Activated T-cell treated with anti-CD3 and anti-CD28 coated beads, Interleukin-2, amount 50 U/mL, for 4 hours (primary cell): ENCODE measurements at regions not wholly inside any gene's neighbourhood (a gene's known extent, or its start where the extent isn't known, plus 50 kb on each side); places are given as distances from the start of the nearest gene placed in this dataset.

Experiments
- ATAC-seq, 2 donors: fragments of 200-7000 bp; cut with Tn5 transposase; one replicate each; pipeline ENCODE4 v1.10.0; 2021
- DNase-seq: peaks from one replicate; pipeline ENCODE4 v3.0.0-alpha.2; 2020
- H3K27me3 Mint-ChIP-seq: one replicate; pipeline ENCODE4 v1.8.0; 2021; ENCODE audit warnings: low read depth, mixed read lengths
- H3K36me3 Mint-ChIP-seq: one replicate; pipeline ENCODE4 v1.8.0; 2022; ENCODE audit warnings: mixed read lengths; ENCODE audit not compliant: insufficient read depth
- H3K4me1 Mint-ChIP-seq: one replicate; pipeline ENCODE4 v1.8.0; 2021; ENCODE audit warnings: low read depth, mixed read lengths
- H3K4me3 Mint-ChIP-seq: one replicate; pipeline ENCODE4 v1.8.0; 2021; ENCODE audit warnings: mild to moderate bottlenecking, moderate library complexity, mixed read lengths
- H3K9me3 Mint-ChIP-seq: one replicate; pipeline ENCODE4 v1.8.0; 2021; ENCODE audit warnings: mixed read lengths

GRCh38 chr2:38174131-38174530 is 98.2 kb upstream of the CYP1B1 start:
- Mint-ChIP-seq H3K4me1 (no peaks in the 10 kb centered on the region), H3K9me3 (no peaks in the 10 kb centered on the region), H3K36me3 (no peaks in the 10 kb centered on the region), H3K27me3 (peaks cover 35% of the 10 kb centered on the region), H3K4me3 (no peak overlapping the region)
- DNase-seq, result no peak
- no peak for ATAC-seq

DNA sequence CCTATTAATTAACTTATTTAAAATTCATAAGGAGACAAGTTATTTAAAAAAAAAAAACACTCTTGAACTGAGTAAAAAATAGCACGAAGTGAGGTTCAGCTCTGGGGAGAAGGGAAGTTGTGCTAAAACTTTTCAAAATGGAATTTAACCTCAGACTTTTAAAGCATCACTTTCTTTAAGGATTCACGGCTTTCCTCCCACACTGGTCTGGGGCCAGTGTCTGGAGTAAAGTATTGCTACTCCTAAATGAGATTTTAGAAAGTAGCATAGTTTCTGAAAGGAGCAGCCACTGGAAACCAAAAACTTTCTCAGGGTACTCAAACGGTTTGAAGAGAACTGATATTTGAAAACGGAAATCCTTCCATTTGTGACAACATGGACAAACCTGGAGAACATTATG is 97.7 kb upstream of the CYP1B1 start:
- no peak for ATAC-seq
- DNase-seq, result no peak

DNA sequence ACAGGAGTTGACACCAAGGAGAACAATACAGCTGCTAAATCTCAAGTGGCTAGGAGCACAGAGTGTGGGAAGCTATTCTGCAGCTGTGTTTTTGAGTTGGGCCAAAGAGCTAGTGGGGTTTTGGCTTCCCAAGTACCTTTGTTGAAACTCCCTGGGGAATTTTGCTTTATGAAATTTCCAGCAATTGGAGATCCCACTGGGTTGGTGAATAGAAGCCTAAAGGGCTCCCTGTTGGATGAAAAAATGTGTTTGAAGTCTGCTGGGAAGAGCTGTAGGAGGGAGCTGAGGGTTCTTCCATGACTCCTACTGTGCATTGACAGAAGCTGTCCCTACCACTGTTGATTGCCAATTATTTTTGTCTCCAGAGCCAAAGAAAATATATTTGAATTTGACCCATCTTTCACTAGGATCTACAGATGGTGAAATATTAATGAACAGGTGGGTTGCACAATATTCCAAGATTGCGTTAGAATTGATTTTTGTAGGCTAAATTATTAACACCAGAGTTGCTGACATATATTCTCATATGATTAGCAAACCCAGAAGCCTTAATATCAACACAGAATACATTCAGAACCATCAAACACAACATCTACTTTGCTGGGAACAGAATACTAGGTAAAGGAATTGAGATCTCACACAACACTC is 95.4 kb upstream of the CYP1B1 start:
- ATAC-seq, result no peak
- no peak for DNase-seq
- Mint-ChIP-seq H3K27me3 (peaks cover 29% of the 10 kb centered on the region), H3K9me3 (no peaks in the 10 kb centered on the region), H3K36me3 (no peaks in the 10 kb centered on the region), H3K4me1 (no peaks in the 10 kb centered on the region), H3K4me3 (no peak overlapping the region)

More for the DNA sequence above, 97.7 kb upstream of the CYP1B1 start:
- Mint-ChIP-seq H3K36me3 (no peaks in the 10 kb centered on the region), H3K27me3 (peaks cover 30% of the 10 kb centered on the region), H3K4me1 (no peaks in the 10 kb centered on the region), H3K9me3 (no peaks in the 10 kb centered on the region), H3K4me3 (no peak overlapping the region)

DNA sequence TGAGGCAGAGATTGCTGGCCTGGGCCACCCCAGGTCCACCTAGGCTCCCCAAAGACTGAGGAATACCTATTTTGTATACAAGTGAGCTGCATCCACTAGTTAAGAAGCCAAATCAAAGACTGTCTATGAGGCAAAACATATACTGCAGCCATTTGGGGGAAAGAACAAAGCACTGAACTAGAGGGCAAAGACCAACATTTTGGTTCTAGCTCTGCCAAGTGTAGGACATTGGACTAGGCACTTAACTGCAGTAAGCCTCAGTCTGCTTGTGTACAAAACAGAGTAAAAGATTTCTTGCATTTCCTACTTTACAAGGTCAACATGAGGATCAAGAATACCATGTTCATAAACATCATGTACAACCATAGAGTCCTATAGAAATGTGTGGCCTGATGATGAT is 94.8 kb upstream of the CYP1B1 start:
- DNase-seq (no peak), ATAC-seq (no peak)
- Mint-ChIP-seq H3K9me3 (no peaks in the 10 kb centered on the region), H3K4me1 (no peaks in the 10 kb centered on the region), H3K36me3 (no peaks in the 10 kb centered on the region), H3K4me3 (no peak overlapping the region), H3K27me3 (peaks cover 28% of the 10 kb centered on the region)

GRCh38 chr2:38170067-38170466 is 94.1 kb upstream of the CYP1B1 start:
- no peaks in the 10 kb centered on the region for H3K9me3 Mint-ChIP-seq
- DNase-seq (no peak), ATAC-seq (no peak)
- H3K4me3 Mint-ChIP-seq, result no peak overlapping the region
- H3K27me3 Mint-ChIP-seq, result peaks cover 25% of the 10 kb centered on the region
- H3K36me3 Mint-ChIP-seq, result no peaks in the 10 kb centered on the region
- no peaks in the 10 kb centered on the region for H3K4me1 Mint-ChIP-seq

GRCh38 chr2:38168710-38169480 is 92.9 kb upstream of the CYP1B1 start:
- H3K36me3 Mint-ChIP-seq, result no peaks in the 10 kb centered on the region
- ATAC-seq (no peak), DNase-seq (no peak)
- no peaks in the 10 kb centered on the region for H3K9me3 Mint-ChIP-seq
- H3K4me3 Mint-ChIP-seq, result no peak overlapping the region
- no peaks in the 10 kb centered on the region for H3K4me1 Mint-ChIP-seq
- H3K27me3 Mint-ChIP-seq, result peaks cover 25% of the 10 kb centered on the region

DNA sequence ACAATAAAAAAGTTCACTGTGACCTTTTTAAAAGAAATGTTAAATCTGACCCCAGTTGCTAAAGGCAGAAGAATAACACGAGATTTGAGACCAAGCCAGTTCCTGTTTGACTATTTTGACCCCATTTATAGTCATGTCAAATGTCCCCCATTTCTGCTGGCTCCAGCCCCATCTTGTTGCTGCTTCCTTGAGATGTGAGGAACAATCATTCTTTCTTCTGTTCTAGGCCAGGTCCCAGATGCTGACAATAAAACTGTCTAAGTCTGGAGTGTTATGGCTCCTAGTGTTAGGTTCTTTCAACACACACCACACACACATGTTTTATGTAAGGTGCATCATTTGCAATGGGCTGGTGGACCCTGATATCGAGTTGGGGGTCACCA is 92.0 kb upstream of the CYP1B1 start:
- Mint-ChIP-seq H3K36me3 (no peaks in the 10 kb centered on the region), H3K9me3 (no peaks in the 10 kb centered on the region), H3K4me1 (no peaks in the 10 kb centered on the region), H3K27me3 (peaks cover 28% of the 10 kb centered on the region), H3K4me3 (no peak overlapping the region)
- DNase-seq (no peak), ATAC-seq (no peak)

DNA sequence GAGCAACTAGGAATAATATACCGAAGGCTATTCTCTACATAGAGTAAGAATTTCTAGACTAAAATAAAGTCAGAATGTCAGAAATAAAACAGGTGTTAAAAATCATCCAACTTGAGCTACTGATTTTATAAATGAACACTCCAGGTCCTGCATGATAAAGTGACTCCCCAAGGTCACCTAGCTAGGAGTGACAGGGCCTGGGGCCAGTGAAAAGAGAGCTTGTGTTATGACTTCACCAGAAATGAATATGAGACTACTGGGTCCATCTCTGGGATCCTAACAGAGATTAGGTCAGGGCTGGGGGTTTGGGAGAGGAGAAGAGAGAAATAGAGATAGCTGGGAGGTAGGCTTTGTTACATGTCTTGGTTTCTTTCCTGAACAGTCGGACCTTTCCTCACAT is 89.7 kb upstream of the CYP1B1 start:
- H3K27me3 Mint-ChIP-seq, result peaks cover 32% of the 10 kb centered on the region
- no peaks in the 10 kb centered on the region for H3K4me1 Mint-ChIP-seq
- DNase-seq, result no peak
- H3K9me3 Mint-ChIP-seq, result no peaks in the 10 kb centered on the region
- H3K36me3 Mint-ChIP-seq, result no peaks in the 10 kb centered on the region
- no peak overlapping the region for H3K4me3 Mint-ChIP-seq
- no peak for ATAC-seq

GRCh38 chr2:38164881-38165280 is 88.9 kb upstream of the CYP1B1 start:
- no peaks in the 10 kb centered on the region for H3K36me3 Mint-ChIP-seq
- peaks cover 27% of the 10 kb centered on the region for H3K27me3 Mint-ChIP-seq
- no peaks in the 10 kb centered on the region for H3K4me1 Mint-ChIP-seq
- ATAC-seq (no peak), DNase-seq (no peak)
- no peaks in the 10 kb centered on the region for H3K9me3 Mint-ChIP-seq
- H3K4me3 Mint-ChIP-seq, result no peak overlapping the region

- H3K4me3 Mint-ChIP-seq, result no peak overlapping the region
- DNase-seq, result no peak
- peaks cover 23% of the 10 kb centered on the region for H3K27me3 Mint-ChIP-seq
- H3K4me1 Mint-ChIP-seq, result no peaks in the 10 kb centered on the region
- H3K9me3 Mint-ChIP-seq, result no peaks in the 10 kb centered on the region
- no peak for ATAC-seq
- H3K36me3 Mint-ChIP-seq, result no peaks in the 10 kb centered on the region
These were observed 87.6 kb upstream of the CYP1B1 start for GRCh38 chr2:38163579-38163978.

DNA sequence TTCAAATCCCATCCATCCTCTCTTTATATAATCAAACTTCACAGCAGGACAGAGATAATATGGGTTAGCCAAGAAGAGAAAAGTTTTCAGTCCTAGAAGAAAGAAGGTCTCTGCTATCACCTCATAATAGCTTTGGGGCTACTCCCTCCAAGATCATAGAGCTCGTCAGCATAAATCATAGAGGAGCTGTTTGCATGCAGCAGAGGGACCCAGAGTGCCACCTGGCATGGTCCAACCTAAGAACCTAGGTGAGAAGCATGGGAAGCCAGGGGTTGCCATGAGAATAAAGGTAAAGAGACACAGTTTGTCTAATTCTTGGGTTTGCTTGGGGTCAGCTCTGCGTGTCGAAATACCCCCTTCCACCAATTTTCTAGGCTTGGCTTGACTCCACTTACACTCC is 87.1 kb upstream of the CYP1B1 start:
- ATAC-seq (no peak), DNase-seq (no peak)
- Mint-ChIP-seq H3K9me3 (no peaks in the 10 kb centered on the region), H3K4me1 (no peaks in the 10 kb centered on the region), H3K27me3 (peaks cover 17% of the 10 kb centered on the region), H3K4me3 (no peak overlapping the region), H3K36me3 (no peaks in the 10 kb centered on the region)

GRCh38 chr2:38160516-38160915 is 84.6 kb upstream of the CYP1B1 start:
- Mint-ChIP-seq H3K36me3 (no peaks in the 10 kb centered on the region), H3K4me1 (no peaks in the 10 kb centered on the region), H3K4me3 (no peak overlapping the region), H3K27me3 (peaks cover 17% of the 10 kb centered on the region), H3K9me3 (no peaks in the 10 kb centered on the region)
- DNase-seq (no peak), ATAC-seq (no peak)

DNA sequence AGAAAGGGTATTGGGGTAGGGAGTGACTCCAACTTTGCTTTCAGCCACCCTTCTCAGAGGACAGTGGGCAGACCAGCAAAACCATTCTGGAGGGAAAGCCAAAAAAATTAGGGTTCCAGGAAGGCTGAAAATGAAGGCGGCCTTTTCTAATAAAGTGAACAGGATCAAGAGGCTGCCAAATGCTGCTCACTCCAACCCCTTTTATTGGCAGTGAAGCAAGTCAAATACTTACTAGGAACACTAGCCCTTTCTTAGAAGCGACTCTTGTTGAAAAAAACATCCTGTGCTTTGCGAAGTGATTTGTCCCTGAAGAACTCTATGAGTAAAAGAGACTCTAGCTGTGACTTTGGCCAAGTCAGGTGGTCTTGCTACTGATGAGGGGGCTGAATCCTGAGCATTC is 83.6 kb upstream of the CYP1B1 start:
- Mint-ChIP-seq H3K4me3 (no peak overlapping the region), H3K36me3 (no peaks in the 10 kb centered on the region), H3K4me1 (no peaks in the 10 kb centered on the region), H3K9me3 (no peaks in the 10 kb centered on the region), H3K27me3 (peaks cover 17% of the 10 kb centered on the region)
- DNase-seq (no peak), ATAC-seq (no peak)

- Mint-ChIP-seq H3K36me3 (no peaks in the 10 kb centered on the region), H3K27me3 (peaks cover 17% of the 10 kb centered on the region), H3K4me3 (no peak overlapping the region), H3K4me1 (no peaks in the 10 kb centered on the region), H3K9me3 (no peaks in the 10 kb centered on the region)
- no peak for DNase-seq
- no peak for ATAC-seq
These were observed 83.2 kb upstream of the CYP1B1 start for GRCh38 chr2:38159191-38159590.

DNA sequence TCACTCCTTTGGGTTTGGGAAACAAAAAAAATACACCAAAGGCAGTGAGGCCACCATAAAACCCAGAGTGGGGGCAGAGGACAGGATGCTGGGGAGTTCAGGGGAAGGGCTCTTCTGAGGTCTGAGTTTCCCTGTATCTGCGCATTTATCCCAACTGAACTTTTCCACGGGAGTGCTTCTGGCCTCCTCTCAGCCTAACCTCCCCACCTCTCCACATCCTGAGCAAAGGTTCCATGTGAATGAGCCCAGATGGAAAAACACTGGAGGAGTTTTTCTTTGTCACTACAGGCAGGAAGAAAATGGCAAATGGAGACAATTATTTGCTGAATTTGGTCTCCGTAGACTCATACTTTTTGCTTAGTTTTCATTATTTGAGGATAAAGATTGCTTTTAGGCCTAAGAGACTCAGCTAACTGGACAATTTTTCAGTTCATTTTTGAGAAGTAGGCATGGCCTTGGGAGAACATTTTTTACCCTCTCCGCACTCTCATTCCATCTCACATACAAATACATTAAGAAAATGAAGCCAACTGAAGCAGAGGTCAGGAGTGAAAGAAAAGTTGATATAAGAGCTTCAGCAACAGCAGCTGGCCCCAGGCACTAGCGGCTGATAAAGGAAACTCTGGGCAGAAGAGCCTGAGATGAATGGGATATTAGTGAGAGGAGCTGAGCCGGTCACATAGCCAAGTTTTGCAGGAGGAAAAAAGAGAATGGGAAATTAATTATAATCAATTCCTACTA is 82.6 kb upstream of the CYP1B1 start:
- no peak for ATAC-seq
- DNase-seq, result no peak
- H3K27me3 Mint-ChIP-seq, result peaks cover 17% of the 10 kb centered on the region
- H3K4me1 Mint-ChIP-seq, result no peaks in the 10 kb centered on the region
- no peaks in the 10 kb centered on the region for H3K9me3 Mint-ChIP-seq
- no peak overlapping the region for H3K4me3 Mint-ChIP-seq
- no peaks in the 10 kb centered on the region for H3K36me3 Mint-ChIP-seq
